ENCODE measurements at regions not wholly inside any gene's neighbourhood (a gene's known extent, or its start where the extent isn't known, plus 50 kb on each side); places are given as distances from the start of the nearest gene placed in this dataset.
"Not testable (repeated sequence)": the region's sequence is repeated elsewhere in the genome, so short reads cannot be mapped to it uniquely, and the experiment has no call there.

DNA sequence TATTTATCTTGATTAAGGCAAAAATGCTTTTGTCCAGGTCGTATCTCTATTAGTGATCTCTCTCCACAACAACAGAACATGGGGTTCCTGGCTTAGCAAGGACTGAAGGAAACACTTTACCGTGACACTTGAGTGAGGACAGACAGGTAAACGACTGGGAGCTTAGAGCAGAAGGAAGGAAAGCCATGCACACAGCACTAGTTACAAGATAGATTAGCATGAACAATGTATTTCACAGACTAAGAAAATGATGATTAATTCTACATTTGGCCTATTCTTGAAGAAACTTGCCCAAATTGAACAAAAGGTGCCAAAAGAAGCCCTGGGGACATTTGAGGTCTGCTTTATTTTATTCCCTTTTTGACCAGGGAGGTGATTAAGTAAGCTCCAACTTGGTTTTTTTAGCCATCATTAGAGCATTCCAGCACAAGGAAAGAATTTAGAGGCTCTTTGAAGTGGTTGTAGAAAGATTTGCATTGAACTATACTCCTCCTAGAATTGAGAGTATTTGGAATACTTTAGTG is 248.5 kb downstream of the USP25 start:
- no peak for TF ChIP-seq CTCF (IDR thresholded peaks at IDR 0.05; ENCODE audit: insufficient read depth, low read length, poor library complexity, severe bottlenecking)
- no peaks in the 10 kb centered on the region for H3K27me3 ChIP-seq (ENCODE audit: control insufficient read depth, insufficient read depth, low read length)
- H3K4me3 ChIP-seq (ENCODE audit: low read depth, low read length), result no peak overlapping the region
- no peak for DNase-seq (ENCODE audit: low read depth)
- H3K36me3 ChIP-seq (ENCODE audit: control insufficient read depth, insufficient read depth, low read length), result no peaks in the 10 kb centered on the region

DNA sequence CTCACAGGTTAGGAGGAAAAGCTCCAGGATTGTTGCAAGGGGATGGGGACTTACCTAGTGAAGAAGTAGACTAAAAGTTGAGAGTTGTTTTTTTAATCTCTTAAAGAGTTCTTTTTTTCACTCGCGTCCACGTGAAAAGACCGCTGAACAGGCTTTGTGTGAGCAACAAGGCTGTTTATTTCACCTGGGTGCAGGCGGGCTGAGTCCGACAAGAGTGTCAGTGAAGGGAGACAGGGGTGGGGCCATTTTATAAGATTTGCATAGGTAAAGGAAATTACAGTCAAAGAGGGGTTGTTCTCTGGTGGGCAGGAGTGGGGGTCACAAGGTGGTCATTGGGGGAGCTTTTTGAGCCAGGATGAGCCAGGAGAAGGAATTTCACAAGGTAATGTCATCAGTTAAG is 249.7 kb downstream of the USP25 start:
- H3K27me3 ChIP-seq (ENCODE audit: control insufficient read depth, insufficient read depth, low read length), result not testable (repeated sequence)

GRCh38 chr21:15986277-15986676 is 256.5 kb downstream of the USP25 start:
- Histone ChIP-seq H3K27me3 (ENCODE audit: control insufficient read depth, insufficient read depth, low read length) (no peaks in the 10 kb centered on the region), H3K36me3 (ENCODE audit: control insufficient read depth, insufficient read depth, low read length) (no peaks in the 10 kb centered on the region), H3K4me3 (ENCODE audit: low read depth, low read length) (no peak overlapping the region)
- no peak for TF ChIP-seq CTCF (IDR thresholded peaks at IDR 0.05; ENCODE audit: insufficient read depth, low read length, poor library complexity, severe bottlenecking)
- DNase-seq (ENCODE audit: low read depth), result no peak

More for the DNA sequence above, 249.7 kb downstream of the USP25 start:
- not testable (repeated sequence) for H3K4me3 ChIP-seq (ENCODE audit: low read depth, low read length); H3K36me3 ChIP-seq (ENCODE audit: control insufficient read depth, insufficient read depth, low read length); DNase-seq (ENCODE audit: low read depth)

- no peaks in the 10 kb centered on the region for H3K36me3 ChIP-seq (ENCODE audit: control insufficient read depth, insufficient read depth, low read length)
- no peaks in the 10 kb centered on the region for H3K27me3 ChIP-seq (ENCODE audit: control insufficient read depth, insufficient read depth, low read length)
- no peak for DNase-seq (ENCODE audit: low read depth)
- H3K4me3 ChIP-seq (ENCODE audit: low read depth, low read length), result no peak overlapping the region
- TF ChIP-seq CTCF (IDR thresholded peaks at IDR 0.05; ENCODE audit: insufficient read depth, low read length, poor library complexity, severe bottlenecking), result no peak
Observed at GRCh38 chr21:15992171-15992570, 262.4 kb downstream of the USP25 start.

- Histone ChIP-seq H3K27me3 (ENCODE audit: control insufficient read depth, insufficient read depth, low read length) (no peaks in the 10 kb centered on the region), H3K4me3 (ENCODE audit: low read depth, low read length) (no peak overlapping the region), H3K36me3 (ENCODE audit: control insufficient read depth, insufficient read depth, low read length) (no peaks in the 10 kb centered on the region)
- TF ChIP-seq CTCF (IDR thresholded peaks at IDR 0.05; ENCODE audit: insufficient read depth, low read length, poor library complexity, severe bottlenecking), result no peak
- no peak for DNase-seq (ENCODE audit: low read depth)
Observed at GRCh38 chr21:15993951-15994350, 264.2 kb downstream of the USP25 start.

DNA sequence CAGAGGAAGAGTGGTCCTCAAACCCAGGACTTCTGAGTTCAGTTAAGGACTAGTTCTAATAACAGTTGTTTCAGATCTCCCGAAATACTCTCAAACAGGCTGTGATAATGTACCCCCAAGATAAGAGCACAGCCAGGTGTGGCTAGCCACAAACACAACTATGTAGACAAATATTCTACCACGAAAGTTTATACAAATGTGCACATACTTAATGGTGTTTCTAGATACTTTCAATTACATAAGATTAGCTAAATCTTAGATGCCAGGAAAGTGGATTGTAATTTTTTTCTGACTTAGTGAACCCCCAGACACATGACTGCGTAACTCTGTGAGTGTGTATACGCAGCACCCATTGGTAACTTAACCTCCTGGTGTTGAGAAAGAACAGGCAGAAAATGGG is 270.0 kb downstream of the USP25 start:
- no peak for TF ChIP-seq CTCF (IDR thresholded peaks at IDR 0.05; ENCODE audit: insufficient read depth, low read length, poor library complexity, severe bottlenecking)
- no peak for DNase-seq (ENCODE audit: low read depth)
- H3K27me3 ChIP-seq (ENCODE audit: control insufficient read depth, insufficient read depth, low read length), result no peaks in the 10 kb centered on the region
- no peaks in the 10 kb centered on the region for H3K36me3 ChIP-seq (ENCODE audit: control insufficient read depth, insufficient read depth, low read length)
- H3K4me3 ChIP-seq (ENCODE audit: low read depth, low read length), result no peak overlapping the region
